OCI-LY1 (cell line): ENCODE measurements at regions not wholly inside any gene's neighbourhood (a gene's known extent, or its start where the extent isn't known, plus 50 kb on each side); places are given as distances from the start of the nearest gene placed in this dataset.

Experiments
- H2AFZ ChIP-seq: fragments of 200-600 bp; sonication (generic), shearing (Covaris generic); 2 replicates; pipeline ENCODE4 v1.6.0; 2014; ENCODE audit warnings: antibody characterized with exemption, mild to moderate bottlenecking, low read length
- H3F3A ChIP-seq: fragments of 200-600 bp; sonication (generic), shearing (Covaris generic); 2 replicates; pipeline ENCODE4 v1.6.0; 2014; ENCODE audit warnings: mild to moderate bottlenecking, antibody characterized with exemption, low read length, moderate library complexity; ENCODE audit not compliant: insufficient read depth
- H3K27ac ChIP-seq: fragments of 200-600 bp; sonication (generic); 2 replicates; pipeline ENCODE4 v1.5.1; 2014; ENCODE audit warnings: low read length, mixed run types, mild to moderate bottlenecking, low read depth; ENCODE audit not compliant: poor library complexity, severe bottlenecking
- H3K27me3 ChIP-seq: fragments of 200-600 bp; sonication (generic); 2 replicates; pipeline ENCODE4 v1.6.0; 2014; ENCODE audit warnings: antibody characterized with exemption, mild to moderate bottlenecking, low read length, moderate library complexity; ENCODE audit not compliant: insufficient read depth
- H3K36me3 ChIP-seq: fragments of 200-600 bp; sonication (generic); 2 replicates; pipeline ENCODE4 v1.6.1; 2014; ENCODE audit warnings: mild to moderate bottlenecking, antibody characterized with exemption, low read length, moderate library complexity, mixed read lengths; ENCODE audit not compliant: insufficient read depth
- H3K4me1 ChIP-seq: fragments of 200-600 bp; sonication (generic); 2 replicates; pipeline ENCODE4 v1.5.1; 2014; ENCODE audit warnings: mild to moderate bottlenecking, low read length, moderate library complexity; ENCODE audit not compliant: insufficient read depth, severe bottlenecking
- H3K4me2 ChIP-seq: fragments of 200-600 bp; sonication (generic), shearing (Covaris generic); 2 replicates; pipeline ENCODE4 v1.6.1; 2014; ENCODE audit warnings: low read length
- H3K4me3 ChIP-seq: fragments of 200-600 bp; sonication (generic); 2 replicates; pipeline ENCODE4 v1.5.1; 2014; ENCODE audit warnings: low read length, low read depth, mild to moderate bottlenecking, mixed read lengths; ENCODE audit not compliant: poor library complexity, severe bottlenecking
- H3K79me2 ChIP-seq: fragments of 200-600 bp; shearing (Covaris generic); 2 replicates; pipeline ENCODE4 v1.6.1; 2016; ENCODE audit warnings: mixed run types, low read length, mixed read lengths; ENCODE audit not compliant: insufficient read depth
- H3K9ac ChIP-seq: fragments of 200-600 bp; sonication (generic), shearing (Covaris generic); 2 replicates; pipeline ENCODE4 v1.6.1; 2014; ENCODE audit warnings: mild to moderate bottlenecking, low read length, mixed read lengths
- H3K9me2 ChIP-seq: fragments of 200-600 bp; sonication (generic), shearing (Covaris generic); 2 replicates; pipeline ENCODE4 v1.6.1; 2014; ENCODE audit warnings: low read depth, mild to moderate bottlenecking, low read length, mixed read lengths
- H3K9me3 ChIP-seq: fragments of 200-600 bp; shearing (Covaris generic); 2 replicates; pipeline ENCODE4 v1.6.1; 2014; ENCODE audit warnings: low read length, mixed read lengths
- H4K20me1 ChIP-seq: fragments of 200-600 bp; sonication (generic), shearing (Covaris generic); 2 replicates; pipeline ENCODE4 v1.6.0; 2016; ENCODE audit warnings: mild to moderate bottlenecking, low read length; ENCODE audit not compliant: insufficient read depth
- EZH2 ChIP-seq: fragments of 200-600 bp; sonication (generic), shearing (Covaris generic); IDR thresholded peaks from 2 replicates; pipeline ENCODE4 v1.8.0; 2017; ENCODE audit warnings: borderline replicate concordance, mixed run types, mild to moderate bottlenecking, antibody characterized with exemption, low read length, moderate library complexity, mixed read lengths
- TF ChIP-seq, protein P1 (sequence below): fragments of 200-600 bp; sonication (generic), shearing (Covaris generic); IDR thresholded peaks from 2 replicates; pipeline ENCODE4 v1.5.1; 2017; ENCODE audit warnings: mild to moderate bottlenecking, antibody characterized with exemption, low read length, moderate library complexity, mixed read lengths

GRCh38 chr3:81980596-81981494 is 219.4 kb upstream of the GBE1 start:
- Histone ChIP-seq H3K9me2 (no peaks in the 10 kb centered on the region), H2AFZ (no peak overlapping the region), H3K4me2 (no peak overlapping the region), H3K9ac (no peak overlapping the region), H4K20me1 (no peaks in the 10 kb centered on the region), H3K4me1 (no peaks in the 10 kb centered on the region), H3K79me2 (no peaks in the 10 kb centered on the region), H3K27me3 (no peaks in the 10 kb centered on the region), H3K9me3 (no peaks in the 10 kb centered on the region), H3K4me3 (no peak overlapping the region), H3K27ac (no peak overlapping the region), H3F3A (no peaks in the 10 kb centered on the region), H3K36me3 (no peaks in the 10 kb centered on the region)
- TF ChIP-seq, protein P1, sequence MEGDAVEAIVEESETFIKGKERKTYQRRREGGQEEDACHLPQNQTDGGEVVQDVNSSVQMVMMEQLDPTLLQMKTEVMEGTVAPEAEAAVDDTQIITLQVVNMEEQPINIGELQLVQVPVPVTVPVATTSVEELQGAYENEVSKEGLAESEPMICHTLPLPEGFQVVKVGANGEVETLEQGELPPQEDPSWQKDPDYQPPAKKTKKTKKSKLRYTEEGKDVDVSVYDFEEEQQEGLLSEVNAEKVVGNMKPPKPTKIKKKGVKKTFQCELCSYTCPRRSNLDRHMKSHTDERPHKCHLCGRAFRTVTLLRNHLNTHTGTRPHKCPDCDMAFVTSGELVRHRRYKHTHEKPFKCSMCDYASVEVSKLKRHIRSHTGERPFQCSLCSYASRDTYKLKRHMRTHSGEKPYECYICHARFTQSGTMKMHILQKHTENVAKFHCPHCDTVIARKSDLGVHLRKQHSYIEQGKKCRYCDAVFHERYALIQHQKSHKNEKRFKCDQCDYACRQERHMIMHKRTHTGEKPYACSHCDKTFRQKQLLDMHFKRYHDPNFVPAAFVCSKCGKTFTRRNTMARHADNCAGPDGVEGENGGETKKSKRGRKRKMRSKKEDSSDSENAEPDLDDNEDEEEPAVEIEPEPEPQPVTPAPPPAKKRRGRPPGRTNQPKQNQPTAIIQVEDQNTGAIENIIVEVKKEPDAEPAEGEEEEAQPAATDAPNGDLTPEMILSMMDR: no peak
- no peak for TF ChIP-seq EZH2

GRCh38 chr3:81974751-81975150 is 213.3 kb upstream of the GBE1 start:
- Histone ChIP-seq H4K20me1 (no peaks in the 10 kb centered on the region), H3K9me2 (no peaks in the 10 kb centered on the region), H3K9me3 (no peaks in the 10 kb centered on the region), H3K27me3 (no peaks in the 10 kb centered on the region), H3K79me2 (no peaks in the 10 kb centered on the region), H3K9ac (no peak overlapping the region), H3K4me2 (no peak overlapping the region), H3K4me1 (no peaks in the 10 kb centered on the region), H2AFZ (no peak overlapping the region), H3F3A (no peaks in the 10 kb centered on the region), H3K27ac (no peak overlapping the region), H3K4me3 (no peak overlapping the region), H3K36me3 (no peaks in the 10 kb centered on the region)
- TF ChIP-seq, protein P1: no peak
- no peak for TF ChIP-seq EZH2

DNA sequence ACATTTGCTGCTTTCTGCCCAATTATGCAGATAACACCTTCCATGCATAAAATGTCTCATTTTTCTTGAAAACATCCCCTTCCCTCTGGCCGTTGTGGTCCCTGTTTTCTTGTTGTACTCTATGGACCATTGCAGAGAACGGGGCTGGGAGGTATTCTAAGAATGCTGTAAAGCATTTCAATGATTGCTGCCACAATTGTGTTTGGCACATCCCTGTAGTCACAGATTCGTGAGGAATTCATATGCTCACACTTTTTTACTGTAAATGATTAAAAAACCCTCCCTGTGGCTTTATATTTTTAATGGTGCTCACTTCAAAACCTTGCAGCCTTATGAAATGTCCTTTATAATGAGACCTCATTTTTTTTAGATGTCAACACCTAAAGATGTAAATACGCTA is 207.2 kb upstream of the GBE1 start:
- Histone ChIP-seq H3K36me3 (no peaks in the 10 kb centered on the region), H3F3A (no peaks in the 10 kb centered on the region), H3K9me3 (no peaks in the 10 kb centered on the region), H3K27me3 (no peaks in the 10 kb centered on the region), H3K79me2 (no peaks in the 10 kb centered on the region), H3K4me1 (no peaks in the 10 kb centered on the region), H3K9ac (no peak overlapping the region), H3K27ac (no peak overlapping the region), H2AFZ (no peak overlapping the region), H3K9me2 (no peaks in the 10 kb centered on the region), H4K20me1 (no peaks in the 10 kb centered on the region), H3K4me3 (no peak overlapping the region), H3K4me2 (no peak overlapping the region)
- TF ChIP-seq, protein P1: no peak
- TF ChIP-seq EZH2: no peak
